Coronary artery (tissue), 2 donors: ENCODE measurements at regions not wholly inside any gene's neighbourhood (a gene's known extent, or its start where the extent isn't known, plus 50 kb on each side); places are given as distances from the start of the nearest gene placed in this dataset.

ENCODE experiments used
- DNase-seq: peaks from one replicate; pipeline ENCODE4 v3.0.0-alpha.2; 2017; ENCODE audit warnings: low spot score
- H3K27ac ChIP-seq, 2 donors: fragments of 200-600 bp; sonication (generic); one replicate each; pipeline ENCODE4 v1.5.1; 2016 to 2019
- H3K4me3 ChIP-seq: fragments of 200-600 bp; sonication (generic); 2 replicates; pipeline ENCODE4 v1.5.1; 2016; ENCODE audit warnings: mild to moderate bottlenecking, moderate library complexity
- TF ChIP-seq, protein P1 (sequence below): fragments of 200-600 bp; sonication (generic); IDR thresholded peaks from one replicate; pipeline ENCODE4 v1.5.1; 2019; ENCODE audit warnings: antibody characterized with exemption

DNA sequence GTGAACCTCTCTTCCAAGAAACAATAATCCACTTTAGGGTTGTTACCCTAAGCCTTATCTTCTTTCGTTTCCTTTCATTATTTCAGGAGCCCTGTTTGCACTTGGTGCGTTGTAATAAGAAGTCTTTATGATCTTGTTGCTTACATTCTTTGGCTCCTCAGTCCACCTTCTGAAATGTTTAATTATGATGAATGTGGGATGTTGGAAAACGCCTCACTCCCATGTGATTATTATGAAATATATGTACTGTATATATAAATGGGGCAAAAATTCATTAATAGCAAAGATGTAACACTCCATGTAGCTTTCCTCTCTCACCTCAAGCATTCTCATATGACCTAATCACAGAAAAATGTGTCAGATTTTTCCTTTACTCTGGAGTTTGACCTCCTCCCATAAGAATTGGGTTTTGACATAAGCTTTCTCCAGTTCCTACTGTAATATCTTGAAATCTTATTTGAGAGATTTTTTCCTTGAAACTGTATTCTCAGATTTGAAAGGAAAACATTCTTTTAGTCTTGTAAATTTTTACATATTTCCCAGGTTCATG lies 397.2 kb upstream of the FANCL start:
- H3K4me3 ChIP-seq: no peak overlapping the region
- H3K27ac ChIP-seq: no peak overlapping the region
- DNase-seq: no peak

DNA sequence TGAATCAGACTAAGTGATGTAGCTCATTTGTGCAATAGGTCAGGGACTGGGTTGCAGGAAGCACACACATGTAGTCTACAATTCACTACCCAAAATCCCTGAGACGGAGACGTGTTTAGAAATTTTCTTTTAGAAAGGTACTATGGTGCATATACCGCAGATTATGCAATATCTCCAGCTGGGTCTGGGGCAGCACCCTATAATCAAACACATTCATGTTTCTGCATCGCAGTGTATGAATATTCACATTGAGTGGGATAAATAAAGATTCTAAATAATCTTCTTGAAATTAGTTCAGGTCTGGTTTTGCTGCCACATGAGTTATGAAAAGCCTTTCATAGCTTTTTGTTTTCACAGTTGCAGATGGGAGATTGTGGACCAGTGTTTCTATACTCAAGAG lies 395.7 kb upstream of the FANCL start:
- TF ChIP-seq, protein P1, sequence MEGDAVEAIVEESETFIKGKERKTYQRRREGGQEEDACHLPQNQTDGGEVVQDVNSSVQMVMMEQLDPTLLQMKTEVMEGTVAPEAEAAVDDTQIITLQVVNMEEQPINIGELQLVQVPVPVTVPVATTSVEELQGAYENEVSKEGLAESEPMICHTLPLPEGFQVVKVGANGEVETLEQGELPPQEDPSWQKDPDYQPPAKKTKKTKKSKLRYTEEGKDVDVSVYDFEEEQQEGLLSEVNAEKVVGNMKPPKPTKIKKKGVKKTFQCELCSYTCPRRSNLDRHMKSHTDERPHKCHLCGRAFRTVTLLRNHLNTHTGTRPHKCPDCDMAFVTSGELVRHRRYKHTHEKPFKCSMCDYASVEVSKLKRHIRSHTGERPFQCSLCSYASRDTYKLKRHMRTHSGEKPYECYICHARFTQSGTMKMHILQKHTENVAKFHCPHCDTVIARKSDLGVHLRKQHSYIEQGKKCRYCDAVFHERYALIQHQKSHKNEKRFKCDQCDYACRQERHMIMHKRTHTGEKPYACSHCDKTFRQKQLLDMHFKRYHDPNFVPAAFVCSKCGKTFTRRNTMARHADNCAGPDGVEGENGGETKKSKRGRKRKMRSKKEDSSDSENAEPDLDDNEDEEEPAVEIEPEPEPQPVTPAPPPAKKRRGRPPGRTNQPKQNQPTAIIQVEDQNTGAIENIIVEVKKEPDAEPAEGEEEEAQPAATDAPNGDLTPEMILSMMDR: no peak
- DNase-seq: no peak
- H3K27ac ChIP-seq: no peak overlapping the region
- H3K4me3 ChIP-seq: no peak overlapping the region

More for the DNA sequence above, 397.2 kb upstream of the FANCL start:
- TF ChIP-seq, protein P1: no peak

DNA sequence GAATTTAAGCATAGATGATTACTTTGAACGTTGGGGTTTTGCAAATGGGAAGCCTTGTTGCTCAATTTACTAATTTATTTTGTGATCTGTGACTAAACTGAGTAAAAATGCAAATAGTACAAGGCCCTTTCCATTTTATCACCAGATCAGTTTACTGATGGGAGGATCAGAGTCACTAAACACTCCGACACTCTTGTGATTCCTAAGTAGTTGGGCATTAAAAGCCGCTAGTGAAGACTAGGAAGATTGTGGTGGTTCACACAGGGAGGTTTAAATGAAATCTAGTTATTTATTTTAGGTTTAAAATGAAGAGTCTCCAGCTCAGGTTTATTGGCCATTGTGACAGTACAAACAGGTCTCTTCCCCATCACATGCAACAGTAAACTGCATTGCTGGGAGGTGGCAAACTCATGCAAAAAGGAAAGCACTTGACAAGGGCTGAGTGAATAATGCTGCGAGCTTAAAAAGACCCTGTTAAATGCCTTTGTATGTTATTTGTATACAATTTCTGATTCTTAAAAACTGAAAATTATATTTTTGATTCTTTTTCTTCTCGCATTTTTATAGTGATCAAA lies 394.8 kb upstream of the FANCL start:
- Histone ChIP-seq H3K4me3 (no peak overlapping the region), H3K27ac (no peak overlapping the region)
- DNase-seq: no peak
- TF ChIP-seq, protein P1: no peak

DNA sequence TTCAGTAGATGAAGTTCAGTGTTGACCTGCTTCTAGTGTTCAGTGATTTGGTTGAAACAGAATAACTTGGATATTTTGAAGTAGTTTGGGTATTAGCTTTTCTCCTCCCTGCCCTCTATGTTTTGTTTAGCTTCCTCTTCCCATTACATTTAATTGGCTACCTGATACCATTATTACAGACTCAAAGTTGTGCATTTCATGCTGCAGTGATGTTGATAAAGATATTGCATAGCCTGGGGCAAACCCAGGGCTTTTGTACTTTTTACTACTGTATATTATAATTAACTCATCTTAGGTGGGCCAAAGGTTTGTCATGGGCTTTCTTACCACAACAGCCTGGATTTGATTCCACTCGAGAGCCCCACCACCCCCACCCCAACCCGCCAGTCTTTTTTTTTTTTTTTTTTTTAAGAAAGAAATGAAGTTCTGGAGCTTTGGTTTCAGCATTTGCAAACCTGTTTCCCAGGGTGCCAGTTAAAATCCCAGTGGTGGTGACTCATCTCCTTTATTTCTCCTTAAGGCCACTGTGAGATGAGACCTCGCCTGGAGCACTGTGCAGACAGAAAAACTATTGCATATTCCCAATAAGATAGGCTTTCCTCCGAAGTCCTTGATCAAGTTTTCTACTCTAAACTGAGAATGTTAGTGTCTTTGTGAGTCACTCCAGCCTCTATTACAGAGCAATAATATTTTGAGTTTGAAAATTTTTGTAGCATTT lies 393.7 kb upstream of the FANCL start:
- Histone ChIP-seq H3K27ac (no peak overlapping the region), H3K4me3 (no peak overlapping the region)
- no peak for DNase-seq
- TF ChIP-seq, protein P1: no peak

DNA sequence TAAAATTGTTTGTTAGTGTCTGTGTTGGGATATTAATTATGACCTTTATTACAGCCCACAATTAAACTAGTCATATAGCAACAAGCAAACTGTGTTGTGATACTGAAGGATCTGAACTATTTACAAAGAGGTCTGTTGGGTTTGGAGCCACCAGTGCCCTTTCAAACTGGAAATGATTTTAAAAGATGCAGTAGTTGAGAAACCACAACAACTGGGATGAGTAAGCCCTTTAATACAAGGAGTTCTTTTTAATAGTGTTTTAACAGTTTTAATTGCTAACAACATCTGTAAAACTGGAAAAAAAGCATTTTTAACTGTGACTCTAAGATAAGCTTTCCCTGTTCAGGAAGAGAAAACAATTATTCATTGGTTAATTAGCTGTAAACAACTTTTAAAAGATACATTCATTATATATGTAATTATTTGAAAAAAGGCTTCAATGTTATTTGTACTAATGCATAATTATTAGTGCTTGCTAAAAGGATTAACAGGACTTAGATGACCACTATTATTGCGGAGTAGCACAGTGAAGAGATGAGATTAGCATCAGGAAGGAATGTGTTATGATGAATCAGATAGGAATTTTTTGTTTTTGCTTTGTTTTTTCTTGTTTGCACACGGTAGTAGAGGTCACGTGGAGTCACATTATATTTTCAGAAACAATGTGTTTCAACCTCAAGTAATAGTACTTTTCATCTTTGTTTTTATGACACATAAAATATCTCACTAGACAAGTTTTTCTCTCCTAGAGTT lies 392.7 kb upstream of the FANCL start:
- DNase-seq: no peak
- TF ChIP-seq, protein P1: no peak
- no peak overlapping the region for H3K4me3 ChIP-seq
- no peak overlapping the region for H3K27ac ChIP-seq

DNA sequence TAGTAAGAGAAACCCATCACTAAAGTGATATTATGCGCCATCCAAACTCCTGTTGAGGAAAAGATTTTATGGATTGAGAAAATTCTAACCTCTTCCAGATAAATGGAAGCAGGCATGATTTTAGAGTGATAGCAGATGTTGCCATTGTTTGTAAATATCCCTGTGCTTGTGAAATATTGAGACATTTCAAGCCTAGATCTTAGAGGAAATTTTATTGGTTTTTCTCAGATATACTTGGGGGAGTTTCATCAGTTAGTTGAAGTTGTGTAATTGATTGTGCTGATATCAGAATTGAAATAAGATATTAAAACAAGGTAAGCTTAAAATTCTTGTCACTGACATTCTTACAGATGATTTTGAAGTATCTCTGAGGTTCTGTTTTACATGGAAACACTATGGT lies 390.9 kb upstream of the FANCL start:
- Histone ChIP-seq H3K4me3 (no peak overlapping the region), H3K27ac (no peak overlapping the region)
- no peak for DNase-seq
- TF ChIP-seq, protein P1: no peak
